Mesendoderm (in vitro differentiated cells): ENCODE measurements at regions not wholly inside any gene's neighbourhood (a gene's known extent, or its start where the extent isn't known, plus 50 kb on each side); places are given as distances from the start of the nearest gene placed in this dataset.

ENCODE experiments used
- DNase-seq: peaks from one replicate; pipeline ENCODE4 v3.0.0; 2013
- H2AK5ac ChIP-seq: 2 replicates; pipeline ENCODE4 v1.6.1; 2013; ENCODE audit warnings: low read length, inconsistent platforms
- H2BK120ac ChIP-seq: 2 replicates; pipeline ENCODE4 v1.6.1; 2013; ENCODE audit warnings: low read depth, mild to moderate bottlenecking, low read length, moderate library complexity, mixed read lengths
- H2BK15ac ChIP-seq: replicated peaks from 2 replicates; pipeline ENCODE4 v1.6.1; 2013; ENCODE audit warnings: low read depth, mild to moderate bottlenecking, moderate library complexity
- H2BK5ac ChIP-seq: 2 replicates; pipeline ENCODE4 v1.6.1; 2013; ENCODE audit warnings: low read length, inconsistent platforms
- H3K18ac ChIP-seq: 2 replicates; pipeline ENCODE4 v1.6.1; 2013; ENCODE audit warnings: mild to moderate bottlenecking, low read length, mixed read lengths
- H3K23ac ChIP-seq: one replicate; pipeline ENCODE4 v1.6.1; 2013; ENCODE audit warnings: low read length
- H3K27ac ChIP-seq: 2 replicates; pipeline ENCODE4 v1.5.1; 2013; ENCODE audit warnings: low read depth, mild to moderate bottlenecking, inconsistent platforms, low read length, moderate library complexity
- H3K27me3 ChIP-seq: 2 replicates; pipeline ENCODE4 v1.6.1; 2013; ENCODE audit warnings: low read length, control low read depth, mild to moderate bottlenecking, inconsistent platforms; ENCODE audit not compliant: insufficient read depth, poor library complexity
- H3K36me3 ChIP-seq: 2 replicates; pipeline ENCODE4 v1.6.1; 2013; ENCODE audit warnings: low read length, inconsistent platforms; ENCODE audit not compliant: control insufficient read depth, insufficient read depth
- H3K4ac ChIP-seq: one replicate; pipeline ENCODE4 v1.6.1; 2013; ENCODE audit warnings: low read depth, mild to moderate bottlenecking, low read length, moderate library complexity
- H3K4me1 ChIP-seq: 2 replicates; pipeline ENCODE4 v1.6.1; 2013; ENCODE audit warnings: low read depth, low read length, inconsistent platforms; ENCODE audit not compliant: control insufficient read depth
- H3K4me2 ChIP-seq: 2 replicates; pipeline ENCODE4 v1.6.1; 2013; ENCODE audit warnings: low read length
- H3K4me3 ChIP-seq: 2 replicates; pipeline ENCODE4 v1.5.1; 2013; ENCODE audit warnings: mild to moderate bottlenecking, low read length
- H3K56ac ChIP-seq: one replicate; pipeline ENCODE4 v1.6.1; 2013; ENCODE audit warnings: low read length
- H3K79me1 ChIP-seq: 2 replicates; pipeline ENCODE4 v1.6.1; 2013; ENCODE audit warnings: low read length, inconsistent platforms
- H3K79me2 ChIP-seq: 2 replicates; pipeline ENCODE4 v1.6.1; 2013; ENCODE audit warnings: mild to moderate bottlenecking, low read length; ENCODE audit not compliant: control insufficient read depth, insufficient read depth
- H3K9ac ChIP-seq: 2 replicates; pipeline ENCODE4 v1.6.1; 2013; ENCODE audit warnings: low read length, inconsistent platforms
- H4K5ac ChIP-seq: one replicate; pipeline ENCODE4 v1.6.1; 2013; ENCODE audit warnings: low read length
- H4K8ac ChIP-seq: one replicate; pipeline ENCODE4 v1.6.1; 2013; ENCODE audit warnings: low read depth, mild to moderate bottlenecking, control low read depth, low read length, moderate library complexity
- WGBS: extraction: QIAGEN DNeasy Blood & Tissue Kit; methylation state at CpG from one replicate; pipeline ENCODE4 v1.1.7; 2013; ENCODE audit warnings: low lambda C conversion rate, missing lambda C conversion rate; ENCODE audit not compliant: insufficient coverage; ENCODE audit errors: extremely low coverage; 5-methylcytosine and 5-hydroxymethylcytosine counted together

GRCh38 chr4:184286358-184286757, 68.7 kb upstream of the ENPP6 start:
- no peak for DNase-seq
- no CpG with 5 or more reads among the region's 4 CpGs for WGBS
- Histone ChIP-seq H4K8ac (no peak overlapping the region), H2AK5ac (no peak overlapping the region), H3K27ac (no peak overlapping the region), H3K4me3 (no peak overlapping the region), H3K4ac (no peak overlapping the region), H3K56ac (no peak overlapping the region), H3K9ac (no peak overlapping the region), H3K18ac (no peak overlapping the region), H3K79me2 (no peaks in the 10 kb centered on the region), H3K4me1 (no peaks in the 10 kb centered on the region), H3K27me3 (no peaks in the 10 kb centered on the region), H2BK120ac (no peak overlapping the region), H3K23ac (no peak overlapping the region), H3K36me3 (no peaks in the 10 kb centered on the region), H2BK15ac (no peak overlapping the region), H4K5ac (no peak overlapping the region), H3K4me2 (no peak overlapping the region), H3K79me1 (no peaks in the 10 kb centered on the region), H2BK5ac (no peak overlapping the region)

GRCh38 chr4:184284742-184285141, 67.1 kb upstream of the ENPP6 start:
- no peak overlapping the region for H3K18ac ChIP-seq
- no peaks in the 10 kb centered on the region for H3K79me2 ChIP-seq
- H3K56ac ChIP-seq, result no peak overlapping the region
- H3K23ac ChIP-seq, result no peak overlapping the region
- H3K9ac ChIP-seq, result no peak overlapping the region
- H3K79me1 ChIP-seq, result no peaks in the 10 kb centered on the region
- H2BK15ac ChIP-seq, result no peak overlapping the region
- no peaks in the 10 kb centered on the region for H3K36me3 ChIP-seq
- H3K4ac ChIP-seq, result no peak overlapping the region
- no peak overlapping the region for H4K8ac ChIP-seq
- H3K4me2 ChIP-seq, result no peak overlapping the region
- no CpG with 5 or more reads among the region's 2 CpGs for WGBS
- H2BK120ac ChIP-seq, result no peak overlapping the region
- H3K27me3 ChIP-seq, result no peaks in the 10 kb centered on the region
- H2BK5ac ChIP-seq, result no peak overlapping the region
- no peak overlapping the region for H3K4me3 ChIP-seq
- H3K4me1 ChIP-seq, result no peaks in the 10 kb centered on the region
- DNase-seq, result no peak
- no peak overlapping the region for H2AK5ac ChIP-seq
- H3K27ac ChIP-seq, result no peak overlapping the region
- no peak overlapping the region for H4K5ac ChIP-seq

- Histone ChIP-seq H2BK5ac (no peak overlapping the region), H3K4ac (no peak overlapping the region), H3K79me2 (no peaks in the 10 kb centered on the region), H3K18ac (no peak overlapping the region), H3K27ac (no peak overlapping the region), H3K4me3 (no peak overlapping the region), H3K23ac (no peak overlapping the region), H2BK120ac (no peak overlapping the region), H4K8ac (no peak overlapping the region), H3K9ac (no peak overlapping the region), H2BK15ac (no peak overlapping the region), H3K56ac (no peak overlapping the region), H3K4me2 (no peak overlapping the region), H3K27me3 (no peaks in the 10 kb centered on the region), H3K36me3 (no peaks in the 10 kb centered on the region), H4K5ac (no peak overlapping the region), H3K79me1 (no peaks in the 10 kb centered on the region), H3K4me1 (no peaks in the 10 kb centered on the region), H2AK5ac (no peak overlapping the region)
- no CpG with 5 or more reads among the region's 8 CpGs for WGBS
- no peak for DNase-seq
These were observed 66.6 kb upstream of the ENPP6 start for GRCh38 chr4:184284336-184284690.

GRCh38 chr4:184283659-184284335, 66.1 kb upstream of the ENPP6 start:
- no CpG with 5 or more reads among the region's 28 CpGs for WGBS
- H2BK5ac ChIP-seq, result no peak overlapping the region
- H3K4me1 ChIP-seq, result no peaks in the 10 kb centered on the region
- no peak overlapping the region for H3K18ac ChIP-seq
- H2BK120ac ChIP-seq, result no peak overlapping the region
- H2AK5ac ChIP-seq, result no peak overlapping the region
- no peak overlapping the region for H3K23ac ChIP-seq
- no peak overlapping the region for H2BK15ac ChIP-seq
- no peak overlapping the region for H4K8ac ChIP-seq
- H3K79me2 ChIP-seq, result no peaks in the 10 kb centered on the region
- no peak overlapping the region for H4K5ac ChIP-seq
- H3K56ac ChIP-seq, result no peak overlapping the region
- no peaks in the 10 kb centered on the region for H3K79me1 ChIP-seq
- H3K4ac ChIP-seq, result no peak overlapping the region
- no peak overlapping the region for H3K9ac ChIP-seq
- H3K27ac ChIP-seq, result no peak overlapping the region
- H3K4me3 ChIP-seq, result no peak overlapping the region
- H3K4me2 ChIP-seq, result no peak overlapping the region
- H3K36me3 ChIP-seq, result no peaks in the 10 kb centered on the region
- H3K27me3 ChIP-seq, result no peaks in the 10 kb centered on the region
- no peak for DNase-seq

- no peak overlapping the region for H3K27ac ChIP-seq
- H3K27me3 ChIP-seq, result no peaks in the 10 kb centered on the region
- no peak overlapping the region for H3K4ac ChIP-seq
- no peak overlapping the region for H2BK15ac ChIP-seq
- H4K5ac ChIP-seq, result no peak overlapping the region
- H2BK5ac ChIP-seq, result no peak overlapping the region
- no peak overlapping the region for H3K4me2 ChIP-seq
- WGBS, result no CpG with 5 or more reads among the region's 9 CpGs
- H3K18ac ChIP-seq, result no peak overlapping the region
- DNase-seq, result no peak
- no peak overlapping the region for H3K56ac ChIP-seq
- no peaks in the 10 kb centered on the region for H3K79me2 ChIP-seq
- no peak overlapping the region for H2BK120ac ChIP-seq
- no peak overlapping the region for H3K4me3 ChIP-seq
- no peak overlapping the region for H3K9ac ChIP-seq
- H3K79me1 ChIP-seq, result no peaks in the 10 kb centered on the region
- H3K23ac ChIP-seq, result no peak overlapping the region
- H3K36me3 ChIP-seq, result no peaks in the 10 kb centered on the region
- no peak overlapping the region for H4K8ac ChIP-seq
- no peak overlapping the region for H2AK5ac ChIP-seq
- no peaks in the 10 kb centered on the region for H3K4me1 ChIP-seq
These were observed 65.4 kb upstream of the ENPP6 start for GRCh38 chr4:184282895-184283654.
